Natural killer cell (primary cell): ENCODE measurements at regions not wholly inside any gene's neighbourhood (a gene's known extent, or its start where the extent isn't known, plus 50 kb on each side); places are given as distances from the start of the nearest gene placed in this dataset.

Experiments used
- ATAC-seq, 3 donors: fragments of 150-1000 bp in 2 of 3; fragments of 200-7000 bp in 1 of 3; cut with Tn5 transposase; 1 replicate in 1 of 3; 2 replicates in 2 of 3; pipeline ENCODE4 v1.10.0; 2021; ENCODE audit warnings: mild to moderate bottlenecking in 2 of 3, moderate library complexity in 2 of 3
- DNase-seq, 2 donors: peaks; one replicate each; pipeline versions ENCODE4 v3.0.0 to v3.0.0-alpha.2; 2013 to 2021; ENCODE audit warnings: mixed read lengths in 1 of 2
- H3K27ac ChIP-seq: one replicate; pipeline ENCODE4 v1.5.1; 2013; ENCODE audit warnings: mild to moderate bottlenecking, low read length
- H3K27me3 ChIP-seq: one replicate; pipeline ENCODE4 v1.6.1; 2013; ENCODE audit warnings: low read length; ENCODE audit not compliant: control insufficient read depth, insufficient read depth
- H3K36me3 ChIP-seq: one replicate; pipeline ENCODE4 v1.6.1; 2013; ENCODE audit warnings: low read length; ENCODE audit not compliant: control insufficient read depth, insufficient read depth
- H3K4me1 ChIP-seq: one replicate; pipeline ENCODE4 v1.6.1; 2013; ENCODE audit warnings: low read length; ENCODE audit not compliant: control insufficient read depth, insufficient read depth
- H3K4me3 ChIP-seq: one replicate; pipeline ENCODE4 v1.5.1; 2013; ENCODE audit warnings: low read length
- H3K9me3 ChIP-seq: one replicate; pipeline ENCODE4 v1.6.1; 2013; ENCODE audit warnings: low read length; ENCODE audit not compliant: control insufficient read depth, insufficient read depth
- H3K27ac Mint-ChIP-seq, 2 donors: one replicate each; pipeline ENCODE4 v1.8.0; 2022; ENCODE audit warnings: mild to moderate bottlenecking in 2 of 2, mixed read lengths in 2 of 2, moderate library complexity in 1 of 2
- H3K27me3 Mint-ChIP-seq, 2 donors: one replicate each; pipeline ENCODE4 v1.8.0; 2022; ENCODE audit warnings: low read depth in 2 of 2, mixed read lengths in 2 of 2
- H3K36me3 Mint-ChIP-seq: one replicate; pipeline ENCODE4 v1.8.0; 2022; ENCODE audit warnings: mixed read lengths
- H3K4me1 Mint-ChIP-seq, 2 donors: one replicate each; pipeline ENCODE4 v1.8.0; 2022; ENCODE audit warnings: mixed read lengths in 2 of 2
- H3K4me3 Mint-ChIP-seq: one replicate; pipeline ENCODE4 v1.8.0; 2022; ENCODE audit warnings: mild to moderate bottlenecking, moderate library complexity, mixed read lengths
- H3K9me3 Mint-ChIP-seq, 2 donors: one replicate each; pipeline ENCODE4 v1.8.0; 2022; ENCODE audit warnings: mixed read lengths in 2 of 2
- CTCF ChIP-seq: fragments of 200-600 bp; IDR thresholded peaks from one replicate; pipeline ENCODE4 v1.8.0; 2022; ENCODE audit warnings: antibody characterized with exemption
- WGBS: methylation state at CpG from one replicate; pipeline ENCODE4 v1.1.7; 2013; ENCODE audit warnings: missing lambda C conversion rate; ENCODE audit not compliant: insufficient coverage; 5-methylcytosine and 5-hydroxymethylcytosine counted together
- intact Hi-C: fragments of 100-400 bp; cut with micrococcal nuclease; formaldehyde crosslinking; loops from one replicate; pipeline ENCODE4 v1.14.2; 2022

DNA sequence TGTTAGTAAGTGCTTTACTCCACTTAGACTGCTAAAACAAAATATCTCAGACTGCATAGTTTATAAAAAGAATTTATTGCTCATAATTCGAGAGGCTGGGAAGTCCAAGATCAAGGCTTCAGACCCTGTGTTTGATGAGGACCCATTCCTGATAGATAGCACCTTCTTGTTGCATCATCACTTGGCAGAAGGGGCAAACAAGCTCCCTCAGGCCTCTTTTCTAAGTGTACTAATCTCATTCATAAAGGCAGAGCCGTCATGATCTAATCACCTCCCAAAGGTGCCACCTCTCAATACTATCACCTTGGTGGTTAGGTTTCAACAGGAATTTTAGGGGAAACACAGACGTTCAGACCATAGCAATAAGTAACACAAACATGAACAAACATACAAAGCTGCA is 55.4 kb downstream of the CRPPA start:
- no peak for TF ChIP-seq CTCF
- intact Hi-C loops = no loop called here
- Histone ChIP-seq H3K9me3 (no peaks in the 10 kb centered on the region), H3K4me3 (no peak overlapping the region), H3K27ac (no peak overlapping the region), H3K36me3 (no peaks in the 10 kb centered on the region), H3K27me3 (no peaks in the 10 kb centered on the region), H3K4me1 (no peaks in the 10 kb centered on the region)
- no peak for DNase-seq
- H3K9me3 Mint-ChIP-seq = no peaks in the 10 kb centered on the region
- H3K27ac Mint-ChIP-seq = no peak overlapping the region
- ATAC-seq = no peak
- H3K36me3 Mint-ChIP-seq = no peaks in the 10 kb centered on the region
- no peak overlapping the region for H3K4me3 Mint-ChIP-seq
- peaks cover 11% of the 10 kb centered on the region in 2 donors for H3K4me1 Mint-ChIP-seq
- WGBS = 81% methylated on average over 3 of the region's 3 CpGs
- peaks cover 0 to 6% of the 10 kb centered on the region in 2 donors for H3K27me3 Mint-ChIP-seq

DNA sequence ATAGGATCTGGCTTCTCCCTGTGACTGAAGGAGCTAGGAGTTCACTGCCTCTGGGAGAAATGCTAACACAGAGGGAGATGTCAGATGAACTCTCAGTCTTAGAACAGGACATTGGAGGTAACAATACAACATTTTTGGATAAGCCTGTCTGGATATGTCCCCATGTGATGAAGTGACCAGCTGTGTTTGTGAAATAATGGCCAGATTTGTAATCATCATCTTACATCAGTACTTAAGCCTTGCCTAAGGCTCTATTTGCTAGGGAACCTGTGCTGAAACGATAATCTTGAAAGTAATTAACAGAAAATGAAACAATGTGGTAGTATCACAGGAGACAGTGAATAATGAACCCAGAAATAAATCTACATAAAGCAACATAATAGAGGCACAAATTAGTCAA is 56.2 kb downstream of the CRPPA start:
- peaks cover 11% of the 10 kb centered on the region in 2 donors for H3K4me1 Mint-ChIP-seq
- H3K27me3 Mint-ChIP-seq = peaks cover 0 to 6% of the 10 kb centered on the region in 2 donors
- no CpG with 5 or more reads among the region's 1 CpG for WGBS
- no peaks in the 10 kb centered on the region for H3K27me3 ChIP-seq
- no peaks in the 10 kb centered on the region for H3K9me3 Mint-ChIP-seq
- intact Hi-C loops = no loop called here
- H3K9me3 ChIP-seq = no peaks in the 10 kb centered on the region
- H3K4me3 ChIP-seq = no peak overlapping the region
- DNase-seq (no peak), ATAC-seq (no peak)
- no peaks in the 10 kb centered on the region for H3K4me1 ChIP-seq
- no peak overlapping the region for H3K4me3 Mint-ChIP-seq
- no peak overlapping the region for H3K27ac Mint-ChIP-seq
- no peaks in the 10 kb centered on the region for H3K36me3 Mint-ChIP-seq
- H3K36me3 ChIP-seq = no peaks in the 10 kb centered on the region
- no peak for TF ChIP-seq CTCF
- H3K27ac ChIP-seq = no peak overlapping the region

DNA sequence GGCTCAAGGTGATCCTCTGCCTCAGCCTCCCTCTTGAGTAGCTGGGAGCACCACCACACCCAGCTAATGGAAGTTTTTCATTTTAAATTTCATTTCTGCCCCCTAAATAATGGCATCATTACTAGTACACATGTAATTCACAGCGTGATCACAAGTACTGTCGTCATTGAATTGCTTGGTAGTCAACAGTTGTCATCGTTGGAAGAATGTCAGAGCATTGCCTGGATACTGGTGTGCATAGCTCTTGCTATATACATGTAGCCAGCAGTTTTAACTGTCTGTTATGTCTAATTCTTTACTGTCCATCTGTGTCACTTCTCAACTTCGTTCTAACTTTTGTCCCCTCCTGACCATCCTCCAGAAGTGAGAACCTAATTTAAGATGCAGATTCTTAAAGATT is 62.1 kb downstream of the CRPPA start:
- DNase-seq (no peak), ATAC-seq (no peak)
- peaks cover 0 to 12% of the 10 kb centered on the region in 2 donors for H3K4me1 Mint-ChIP-seq
- H3K9me3 Mint-ChIP-seq = no peaks in the 10 kb centered on the region
- no peaks in the 10 kb centered on the region for H3K36me3 Mint-ChIP-seq
- WGBS = 80% methylated on average over 4 of the region's 4 CpGs
- Histone ChIP-seq H3K9me3 (no peaks in the 10 kb centered on the region), H3K4me3 (no peak overlapping the region), H3K27me3 (no peaks in the 10 kb centered on the region), H3K27ac (no peak overlapping the region), H3K36me3 (no peaks in the 10 kb centered on the region), H3K4me1 (no peaks in the 10 kb centered on the region)
- intact Hi-C loops = no loop called here
- TF ChIP-seq CTCF = no peak
- no peak overlapping the region for H3K27ac Mint-ChIP-seq
- no peak overlapping the region for H3K4me3 Mint-ChIP-seq
- H3K27me3 Mint-ChIP-seq = peaks cover 0 to 6% of the 10 kb centered on the region in 2 donors

GRCh38 chr7:16357921-16358320 is 63.4 kb downstream of the CRPPA start:
- Mint-ChIP-seq H3K9me3 (no peaks in the 10 kb centered on the region), H3K27ac (no peak overlapping the region), H3K36me3 (no peaks in the 10 kb centered on the region), H3K4me3 (no peak overlapping the region), H3K4me1 (peaks cover 0 to 12% of the 10 kb centered on the region in 2 donors), H3K27me3 (no peaks in the 10 kb centered on the region)
- Histone ChIP-seq H3K4me3 (no peak overlapping the region), H3K36me3 (no peaks in the 10 kb centered on the region), H3K4me1 (no peaks in the 10 kb centered on the region), H3K9me3 (no peaks in the 10 kb centered on the region), H3K27me3 (no peaks in the 10 kb centered on the region), H3K27ac (no peak overlapping the region)
- ATAC-seq = no peak
- 77% methylated on average over 3 of the region's 3 CpGs for WGBS
- DNase-seq = no peak
- intact Hi-C loops = no loop called here
- no peak for TF ChIP-seq CTCF
